ENCODE measurements at regions not wholly inside any gene's neighbourhood (a gene's known extent, or its start where the extent isn't known, plus 50 kb on each side); places are given as distances from the start of the nearest gene placed in this dataset.

DNA sequence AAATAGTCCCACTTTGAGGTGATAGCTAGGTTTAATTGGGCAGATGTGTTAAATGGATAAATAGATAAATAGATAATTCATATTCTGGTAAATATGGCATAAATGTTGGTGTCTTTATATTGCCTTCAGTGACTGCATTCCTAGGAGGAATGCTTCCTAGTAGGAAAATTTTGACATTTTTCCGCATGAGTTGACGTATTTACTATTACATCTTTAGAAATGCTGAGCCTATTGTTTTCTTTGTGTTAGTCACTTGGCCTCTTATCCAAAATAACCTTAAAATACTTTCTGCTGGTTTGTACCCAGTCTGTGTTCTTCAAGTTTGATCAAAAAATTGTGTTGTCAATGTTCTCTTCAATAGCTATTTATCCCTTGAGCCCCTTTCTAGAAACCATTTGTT is 495.6 kb upstream of the ZEB2 start:
- TF ChIP-seq OSR1 (CRISPR knock-in tag; IDR thresholded peaks at IDR 0.05) (no peak), TCF4 (CRISPR knock-in tag; IDR thresholded peaks at IDR 0.05; ENCODE audit: borderline replicate concordance) (no peak), ZNF70 (CRISPR knock-in tag; IDR thresholded peaks at IDR 0.05) (no peak), TSHZ2 (CRISPR knock-in tag; IDR thresholded peaks at IDR 0.05) (no peak), BACH2 (CRISPR knock-in tag; IDR thresholded peaks at IDR 0.05; ENCODE audit: borderline replicate concordance) (no peak), SNAI2 (CRISPR knock-in tag; IDR thresholded peaks at IDR 0.05) (no peak), ZFP3 (CRISPR knock-in tag; IDR thresholded peaks at IDR 0.05) (no peak)
- TF ChIP-seq, protein P1, sequence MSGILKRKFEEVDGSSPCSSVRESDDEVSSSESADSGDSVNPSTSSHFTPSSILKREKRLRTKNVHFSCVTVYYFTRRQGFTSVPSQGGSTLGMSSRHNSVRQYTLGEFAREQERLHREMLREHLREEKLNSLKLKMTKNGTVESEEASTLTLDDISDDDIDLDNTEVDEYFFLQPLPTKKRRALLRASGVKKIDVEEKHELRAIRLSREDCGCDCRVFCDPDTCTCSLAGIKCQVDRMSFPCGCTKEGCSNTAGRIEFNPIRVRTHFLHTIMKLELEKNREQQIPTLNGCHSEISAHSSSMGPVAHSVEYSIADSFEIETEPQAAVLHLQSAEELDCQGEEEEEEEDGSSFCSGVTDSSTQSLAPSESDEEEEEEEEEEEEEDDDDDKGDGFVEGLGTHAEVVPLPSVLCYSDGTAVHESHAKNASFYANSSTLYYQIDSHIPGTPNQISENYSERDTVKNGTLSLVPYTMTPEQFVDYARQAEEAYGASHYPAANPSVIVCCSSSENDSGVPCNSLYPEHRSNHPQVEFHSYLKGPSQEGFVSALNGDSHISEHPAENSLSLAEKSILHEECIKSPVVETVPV (CRISPR knock-in tag; IDR thresholded peaks at IDR 0.05) = no peak
- TF ChIP-seq, protein P2, sequence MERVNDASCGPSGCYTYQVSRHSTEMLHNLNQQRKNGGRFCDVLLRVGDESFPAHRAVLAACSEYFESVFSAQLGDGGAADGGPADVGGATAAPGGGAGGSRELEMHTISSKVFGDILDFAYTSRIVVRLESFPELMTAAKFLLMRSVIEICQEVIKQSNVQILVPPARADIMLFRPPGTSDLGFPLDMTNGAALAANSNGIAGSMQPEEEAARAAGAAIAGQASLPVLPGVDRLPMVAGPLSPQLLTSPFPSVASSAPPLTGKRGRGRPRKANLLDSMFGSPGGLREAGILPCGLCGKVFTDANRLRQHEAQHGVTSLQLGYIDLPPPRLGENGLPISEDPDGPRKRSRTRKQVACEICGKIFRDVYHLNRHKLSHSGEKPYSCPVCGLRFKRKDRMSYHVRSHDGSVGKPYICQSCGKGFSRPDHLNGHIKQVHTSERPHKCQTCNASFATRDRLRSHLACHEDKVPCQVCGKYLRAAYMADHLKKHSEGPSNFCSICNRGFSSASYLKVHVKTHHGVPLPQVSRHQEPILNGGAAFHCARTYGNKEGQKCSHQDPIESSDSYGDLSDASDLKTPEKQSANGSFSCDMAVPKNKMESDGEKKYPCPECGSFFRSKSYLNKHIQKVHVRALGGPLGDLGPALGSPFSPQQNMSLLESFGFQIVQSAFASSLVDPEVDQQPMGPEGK (CRISPR knock-in tag; IDR thresholded peaks at IDR 0.05; ENCODE audit: borderline replicate concordance) = no peak
- ATAC-seq = no peak

DNA sequence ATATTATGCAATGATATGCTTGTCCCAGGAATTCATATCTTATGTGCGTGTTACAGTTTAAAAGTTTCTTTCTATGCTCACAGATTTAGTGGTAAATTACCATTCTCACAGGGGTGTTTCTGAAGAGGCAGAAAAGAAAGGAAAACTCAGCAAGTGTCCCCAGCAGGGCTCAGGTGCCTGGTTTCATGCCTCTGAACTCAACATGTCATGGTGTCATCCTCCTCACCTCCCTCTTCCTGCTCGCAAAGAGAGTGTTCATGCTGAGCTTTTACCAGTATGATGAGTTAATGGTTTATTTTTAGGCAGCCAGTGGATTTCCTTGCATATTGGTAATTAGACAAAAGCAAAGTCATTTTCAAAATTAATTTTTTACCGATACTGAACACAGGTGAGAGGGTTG is 492.9 kb upstream of the ZEB2 start:
- TF ChIP-seq, protein P3, sequence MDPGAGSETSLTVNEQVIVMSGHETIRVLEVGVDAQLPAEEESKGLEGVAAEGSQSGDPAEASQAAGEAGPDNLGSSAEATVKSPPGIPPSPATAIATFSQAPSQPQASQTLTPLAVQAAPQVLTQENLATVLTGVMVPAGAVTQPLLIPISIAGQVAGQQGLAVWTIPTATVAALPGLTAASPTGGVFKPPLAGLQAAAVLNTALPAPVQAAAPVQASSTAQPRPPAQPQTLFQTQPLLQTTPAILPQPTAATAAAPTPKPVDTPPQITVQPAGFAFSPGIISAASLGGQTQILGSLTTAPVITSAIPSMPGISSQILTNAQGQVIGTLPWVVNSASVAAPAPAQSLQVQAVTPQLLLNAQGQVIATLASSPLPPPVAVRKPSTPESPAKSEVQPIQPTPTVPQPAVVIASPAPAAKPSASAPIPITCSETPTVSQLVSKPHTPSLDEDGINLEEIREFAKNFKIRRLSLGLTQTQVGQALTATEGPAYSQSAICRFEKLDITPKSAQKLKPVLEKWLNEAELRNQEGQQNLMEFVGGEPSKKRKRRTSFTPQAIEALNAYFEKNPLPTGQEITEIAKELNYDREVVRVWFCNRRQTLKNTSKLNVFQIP (CRISPR knock-in tag; IDR thresholded peaks at IDR 0.05; ENCODE audit: borderline replicate concordance, low read depth) = no peak
- TF ChIP-seq OSR1 (CRISPR knock-in tag; IDR thresholded peaks at IDR 0.05) = no peak
- TF ChIP-seq, protein P1 (CRISPR knock-in tag; IDR thresholded peaks at IDR 0.05) = no peak
- TF ChIP-seq BACH2 (CRISPR knock-in tag; IDR thresholded peaks at IDR 0.05; ENCODE audit: borderline replicate concordance) = no peak
- TF ChIP-seq GLIS3 (CRISPR knock-in tag; IDR thresholded peaks at IDR 0.05) = no peak
- no peak for TF ChIP-seq TSHZ2 (CRISPR knock-in tag; IDR thresholded peaks at IDR 0.05)
- TF ChIP-seq, protein P2 (CRISPR knock-in tag; IDR thresholded peaks at IDR 0.05; ENCODE audit: borderline replicate concordance) = no peak
- TF ChIP-seq ZFP3 (CRISPR knock-in tag; IDR thresholded peaks at IDR 0.05) = no peak
- no peak for TF ChIP-seq PPARA (CRISPR knock-in tag; IDR thresholded peaks at IDR 0.05; ENCODE audit: borderline replicate concordance)
- no peak for TF ChIP-seq CSDC2 (CRISPR knock-in tag; IDR thresholded peaks at IDR 0.05)
- TF ChIP-seq SNAI2 (CRISPR knock-in tag; IDR thresholded peaks at IDR 0.05) = no peak
- TF ChIP-seq ESRRG (CRISPR knock-in tag; IDR thresholded peaks at IDR 0.05) = no peak
- no peak for TF ChIP-seq ZC3H10 (CRISPR knock-in tag; IDR thresholded peaks at IDR 0.05)
- no peak; the same call in 2 of the 3 replicates for ATAC-seq
